ENCODE measurements at regions not wholly inside any gene's neighbourhood (a gene's known extent, or its start where the extent isn't known, plus 50 kb on each side); places are given as distances from the start of the nearest gene placed in this dataset.

GRCh38 chr10:21314111-21314626, 211.3 kb downstream of the SKIDA1 start:
- peaks cover 12% of the 10 kb centered on the region for H3K4me1 ChIP-seq (ENCODE audit: control insufficient read depth, extremely low read depth, insufficient read depth, low read length)
- H3K36me3 ChIP-seq (ENCODE audit: control insufficient read depth, insufficient read depth, low read length): no peaks in the 10 kb centered on the region
- H3K27me3 ChIP-seq (ENCODE audit: control insufficient read depth, insufficient read depth, low read length): no peaks in the 10 kb centered on the region
- H3K9me3 ChIP-seq (ENCODE audit: control insufficient read depth, insufficient read depth, low read depth, low read length): no peaks in the 10 kb centered on the region
- H3K9ac ChIP-seq (ENCODE audit: insufficient read depth, low read length): no peak overlapping the region
- TF ChIP-seq, protein P1, sequence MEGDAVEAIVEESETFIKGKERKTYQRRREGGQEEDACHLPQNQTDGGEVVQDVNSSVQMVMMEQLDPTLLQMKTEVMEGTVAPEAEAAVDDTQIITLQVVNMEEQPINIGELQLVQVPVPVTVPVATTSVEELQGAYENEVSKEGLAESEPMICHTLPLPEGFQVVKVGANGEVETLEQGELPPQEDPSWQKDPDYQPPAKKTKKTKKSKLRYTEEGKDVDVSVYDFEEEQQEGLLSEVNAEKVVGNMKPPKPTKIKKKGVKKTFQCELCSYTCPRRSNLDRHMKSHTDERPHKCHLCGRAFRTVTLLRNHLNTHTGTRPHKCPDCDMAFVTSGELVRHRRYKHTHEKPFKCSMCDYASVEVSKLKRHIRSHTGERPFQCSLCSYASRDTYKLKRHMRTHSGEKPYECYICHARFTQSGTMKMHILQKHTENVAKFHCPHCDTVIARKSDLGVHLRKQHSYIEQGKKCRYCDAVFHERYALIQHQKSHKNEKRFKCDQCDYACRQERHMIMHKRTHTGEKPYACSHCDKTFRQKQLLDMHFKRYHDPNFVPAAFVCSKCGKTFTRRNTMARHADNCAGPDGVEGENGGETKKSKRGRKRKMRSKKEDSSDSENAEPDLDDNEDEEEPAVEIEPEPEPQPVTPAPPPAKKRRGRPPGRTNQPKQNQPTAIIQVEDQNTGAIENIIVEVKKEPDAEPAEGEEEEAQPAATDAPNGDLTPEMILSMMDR (conservative IDR thresholded peaks at IDR 0.05 in 1 of 2, IDR thresholded peaks at IDR 0.05 in 1 of 2; ENCODE audit: low read depth in 1 of 2, low read length in 2 of 2): no peak
- no peak for TF ChIP-seq EZH2 (IDR thresholded peaks at IDR 0.05; ENCODE audit: low read length, missing control alignments)
- no peak overlapping the region for H2AFZ ChIP-seq (ENCODE audit: low read length)
- H3K79me2 ChIP-seq (ENCODE audit: control insufficient read depth, insufficient read depth, low read length): no peaks in the 10 kb centered on the region
- H3K27ac ChIP-seq (ENCODE audit: insufficient read depth, low read length): no peak overlapping the region
- no peak overlapping the region for H3K4me2 ChIP-seq (ENCODE audit: extremely low read depth, insufficient read depth, low read length)
- no peak overlapping the region for H3K4me3 ChIP-seq (replicated peaks in 1 of 4; ENCODE audit: control extremely low read depth in 1 of 4, insufficient read depth in 1 of 4, low read depth in 3 of 4, low read length in 4 of 4)
- no peaks in the 10 kb centered on the region for H4K20me1 ChIP-seq (ENCODE audit: control insufficient read depth, extremely low read depth, insufficient read depth, low read length)
- peak in 1 of 2 donors; percentile 77 for DNase-seq (ENCODE audit: low read depth in 2 of 2)

DNA sequence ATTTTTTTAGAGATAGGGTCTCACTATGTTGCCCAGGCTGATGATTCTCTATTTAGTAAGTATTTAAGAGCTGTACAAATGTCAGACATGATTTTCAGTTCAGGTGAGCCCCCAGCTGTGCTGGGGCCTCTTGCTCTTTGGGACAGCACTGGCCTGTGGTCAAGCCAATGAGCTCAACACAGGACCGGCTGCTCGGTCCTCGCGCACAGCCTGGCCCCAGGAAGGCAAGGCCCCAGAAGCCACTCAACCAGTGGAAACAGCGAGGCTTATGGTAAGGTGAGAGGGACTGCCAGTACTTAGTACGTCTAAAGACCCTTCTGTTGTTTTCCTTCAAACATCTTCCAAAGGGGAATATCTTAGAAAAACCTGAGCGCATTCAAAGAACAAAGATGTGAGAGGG, 211.8 kb downstream of the SKIDA1 start:
- Histone ChIP-seq H3K27ac (ENCODE audit: insufficient read depth, low read length) (no peak overlapping the region), H2AFZ (ENCODE audit: low read length) (no peak overlapping the region), H3K27me3 (ENCODE audit: control insufficient read depth, insufficient read depth, low read length) (no peaks in the 10 kb centered on the region), H3K9me3 (ENCODE audit: control insufficient read depth, insufficient read depth, low read depth, low read length) (no peaks in the 10 kb centered on the region), H3K9ac (ENCODE audit: insufficient read depth, low read length) (no peak overlapping the region), H3K4me1 (ENCODE audit: control insufficient read depth, extremely low read depth, insufficient read depth, low read length) (peaks cover 11% of the 10 kb centered on the region), H3K4me3 (replicated peaks in 1 of 4; ENCODE audit: control extremely low read depth in 1 of 4, insufficient read depth in 1 of 4, low read depth in 3 of 4, low read length in 4 of 4) (no peak overlapping the region), H3K4me2 (ENCODE audit: extremely low read depth, insufficient read depth, low read length) (no peak overlapping the region), H3K36me3 (ENCODE audit: control insufficient read depth, insufficient read depth, low read length) (no peaks in the 10 kb centered on the region), H3K79me2 (ENCODE audit: control insufficient read depth, insufficient read depth, low read length) (no peaks in the 10 kb centered on the region), H4K20me1 (ENCODE audit: control insufficient read depth, extremely low read depth, insufficient read depth, low read length) (no peaks in the 10 kb centered on the region)
- TF ChIP-seq, protein P1 (conservative IDR thresholded peaks at IDR 0.05 in 1 of 2, IDR thresholded peaks at IDR 0.05 in 1 of 2; ENCODE audit: low read depth in 1 of 2, low read length in 2 of 2): no peak
- no peak for DNase-seq (ENCODE audit: low read depth in 2 of 2)

DNA sequence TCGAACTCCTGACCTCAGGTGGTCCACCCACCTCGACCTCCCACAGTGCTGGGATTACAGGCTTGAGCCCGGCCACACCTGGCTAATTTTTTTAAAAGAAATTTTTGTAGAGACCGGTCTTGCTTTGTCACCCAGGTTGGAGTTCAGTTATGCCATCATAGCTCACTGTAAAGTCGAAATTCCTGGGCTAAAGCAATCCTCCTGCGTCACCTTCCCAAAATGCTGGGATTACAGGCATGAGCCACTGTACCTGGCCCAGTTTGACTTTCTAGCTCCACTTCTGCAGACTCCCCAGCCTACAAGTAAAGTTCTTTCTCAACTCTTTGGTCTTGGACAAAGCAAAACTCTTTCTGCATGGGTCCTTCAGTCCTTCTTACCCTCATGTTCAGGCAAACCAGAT, 214.1 kb downstream of the SKIDA1 start:
- no peaks in the 10 kb centered on the region for H3K27me3 ChIP-seq (ENCODE audit: control insufficient read depth, insufficient read depth, low read length)
- H3K27ac ChIP-seq (ENCODE audit: insufficient read depth, low read length): no peak overlapping the region
- H3K4me2 ChIP-seq (ENCODE audit: extremely low read depth, insufficient read depth, low read length): no peak overlapping the region
- no peaks in the 10 kb centered on the region for H4K20me1 ChIP-seq (ENCODE audit: control insufficient read depth, extremely low read depth, insufficient read depth, low read length)
- peaks cover 10% of the 10 kb centered on the region for H3K4me1 ChIP-seq (ENCODE audit: control insufficient read depth, extremely low read depth, insufficient read depth, low read length)
- no peaks in the 10 kb centered on the region for H3K79me2 ChIP-seq (ENCODE audit: control insufficient read depth, insufficient read depth, low read length)
- no peaks in the 10 kb centered on the region for H3K9me3 ChIP-seq (ENCODE audit: control insufficient read depth, insufficient read depth, low read depth, low read length)
- no peak overlapping the region for H2AFZ ChIP-seq (ENCODE audit: low read length)
- no peak for TF ChIP-seq EZH2 (IDR thresholded peaks at IDR 0.05; ENCODE audit: low read length, missing control alignments)
- TF ChIP-seq, protein P1 (conservative IDR thresholded peaks at IDR 0.05 in 1 of 2, IDR thresholded peaks at IDR 0.05 in 1 of 2; ENCODE audit: low read depth in 1 of 2, low read length in 2 of 2): no peak
- DNase-seq (ENCODE audit: low read depth in 2 of 2): no peak
- H3K4me3 ChIP-seq (replicated peaks in 1 of 4; ENCODE audit: control extremely low read depth in 1 of 4, insufficient read depth in 1 of 4, low read depth in 3 of 4, low read length in 4 of 4): no peak overlapping the region
- no peak overlapping the region for H3K9ac ChIP-seq (ENCODE audit: insufficient read depth, low read length)
- H3K36me3 ChIP-seq (ENCODE audit: control insufficient read depth, insufficient read depth, low read length): no peaks in the 10 kb centered on the region
